NCI-H2029 treated with DMSO at 0.1 percent for 48 hours (cell line): ENCODE measurements at regions not wholly inside any gene's neighbourhood (a gene's known extent, or its start where the extent isn't known, plus 50 kb on each side); places are given as distances from the start of the nearest gene placed in this dataset.
"Not testable (repeated sequence)": the region's sequence is repeated elsewhere in the genome, so short reads cannot be mapped to it uniquely, and the experiment has no call there.

Experiments used
- DNase-seq: peaks from one replicate; lab custom pipeline; 2025; lab: John Stamatoyannopoulos, UW

DNA sequence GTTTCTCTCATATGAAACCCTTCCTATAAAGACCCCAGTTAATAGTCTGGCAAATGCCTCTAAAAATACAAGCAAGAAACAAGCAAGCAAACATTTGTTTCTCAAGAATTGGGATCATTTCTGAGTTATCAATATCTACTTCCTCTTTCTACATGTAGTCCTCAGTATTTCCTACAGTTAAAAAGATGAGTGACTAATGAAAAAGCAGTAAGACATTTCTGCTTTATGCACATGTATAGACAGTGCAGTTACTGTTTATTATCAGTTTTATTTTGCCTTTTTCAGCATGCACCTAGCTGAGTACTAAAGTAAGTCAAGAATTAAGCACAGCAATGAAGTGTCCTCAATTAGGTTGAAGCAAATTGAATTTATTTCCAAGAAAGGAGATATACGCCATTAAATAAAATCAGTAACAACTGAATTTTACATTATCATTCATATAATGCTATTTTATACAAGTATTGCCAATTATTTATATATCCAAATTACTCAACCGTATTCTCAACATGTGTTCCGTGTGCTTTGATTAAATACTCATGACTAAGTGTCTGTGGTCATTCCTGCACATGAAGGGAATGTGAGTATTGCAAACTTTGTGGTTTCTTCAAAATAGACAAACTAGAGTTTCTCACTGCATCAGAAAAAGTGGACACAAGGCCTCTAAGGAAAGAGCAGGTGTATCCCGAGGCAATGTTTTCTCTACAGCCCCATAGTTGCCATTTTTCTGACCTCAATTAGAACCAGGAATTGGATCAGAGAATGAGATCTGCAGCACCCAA lies 159.3 kb upstream of the MARCKS start:
- no peak for DNase-seq

DNA sequence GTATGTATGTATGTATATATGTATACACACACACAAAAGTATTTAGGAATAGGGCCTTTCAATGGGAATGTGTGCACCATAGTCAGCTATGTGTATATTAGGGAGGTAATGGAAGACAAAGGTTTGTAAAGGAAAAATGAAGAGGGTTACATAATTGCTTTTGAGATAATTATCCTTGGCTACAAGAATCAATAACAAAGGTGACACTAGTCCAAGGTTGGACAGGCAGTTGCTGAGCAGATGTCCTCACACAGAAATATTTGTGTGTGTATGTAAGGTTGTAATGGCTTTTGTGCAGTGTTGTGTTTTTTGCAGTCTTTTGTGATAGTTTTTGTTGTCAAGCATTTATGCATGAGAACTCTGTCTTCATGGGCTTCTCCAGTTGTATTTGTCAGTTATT lies 157.9 kb upstream of the MARCKS start:
- no peak for DNase-seq

DNA sequence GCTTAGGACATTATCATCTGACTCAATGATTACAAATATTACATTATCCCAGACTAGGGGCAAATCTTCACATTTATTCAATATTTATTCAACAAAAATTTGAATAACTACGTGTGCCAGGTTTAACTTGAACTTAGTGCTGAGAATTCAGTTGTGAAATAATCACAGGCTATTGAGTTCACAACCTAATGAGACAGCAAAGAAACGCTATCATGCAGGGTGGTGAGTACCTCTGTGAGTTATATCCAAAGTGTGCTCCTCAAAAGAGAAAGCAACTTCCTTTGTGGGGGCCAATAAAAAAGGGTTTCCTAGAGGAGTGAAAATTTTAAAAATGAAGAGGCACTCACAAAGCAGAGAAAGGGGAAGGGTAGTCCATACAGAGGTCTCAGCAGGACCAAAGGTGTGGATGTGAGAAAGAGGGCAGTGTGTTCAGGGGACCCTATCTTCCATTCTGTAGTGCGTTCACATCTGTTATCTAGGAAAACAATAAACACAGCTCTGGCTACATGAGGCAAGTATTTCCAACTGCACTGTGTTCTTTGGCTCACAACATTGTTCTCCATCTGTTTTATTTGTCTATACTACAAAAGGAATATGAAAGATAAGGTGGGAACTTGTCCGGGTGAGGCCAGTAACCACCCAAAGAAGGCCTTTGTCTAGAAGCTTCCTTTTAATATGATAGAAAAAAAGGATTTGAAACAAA lies 155.4 kb upstream of the MARCKS start:
- no peak for DNase-seq

GRCh38 chr6:113707194-113707593 lies 150.0 kb upstream of the MARCKS start:
- no peak for DNase-seq

GRCh38 chr6:113709936-113710509 lies 147.1 kb upstream of the MARCKS start:
- no peak for DNase-seq

DNA sequence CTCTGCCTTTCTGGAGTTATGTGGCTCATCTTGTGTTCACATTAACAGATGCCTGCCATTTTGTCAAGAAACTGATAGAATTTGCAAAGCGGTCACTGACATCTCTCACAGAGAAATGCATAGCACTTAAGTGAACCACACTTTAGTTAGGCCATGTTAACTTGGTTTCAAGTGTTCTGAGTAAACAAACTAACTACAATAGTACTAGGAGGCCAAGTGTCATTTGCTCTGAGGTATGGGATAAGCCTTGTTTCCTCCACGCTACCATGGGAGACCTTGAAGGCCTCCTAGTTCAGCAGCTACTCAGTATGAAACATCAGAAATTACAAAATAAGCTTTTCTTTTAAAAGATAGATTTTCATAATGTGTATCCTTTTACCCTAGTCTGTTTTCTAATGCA lies 143.5 kb upstream of the MARCKS start:
- peak; percentile 15 for DNase-seq

GRCh38 chr6:113718588-113718987 lies 138.6 kb upstream of the MARCKS start:
- no peak for DNase-seq

GRCh38 chr6:113719064-113719463 lies 138.1 kb upstream of the MARCKS start:
- no peak for DNase-seq

- DNase-seq = no peak
Observed at GRCh38 chr6:113719545-113719944, 137.6 kb upstream of the MARCKS start.

DNA sequence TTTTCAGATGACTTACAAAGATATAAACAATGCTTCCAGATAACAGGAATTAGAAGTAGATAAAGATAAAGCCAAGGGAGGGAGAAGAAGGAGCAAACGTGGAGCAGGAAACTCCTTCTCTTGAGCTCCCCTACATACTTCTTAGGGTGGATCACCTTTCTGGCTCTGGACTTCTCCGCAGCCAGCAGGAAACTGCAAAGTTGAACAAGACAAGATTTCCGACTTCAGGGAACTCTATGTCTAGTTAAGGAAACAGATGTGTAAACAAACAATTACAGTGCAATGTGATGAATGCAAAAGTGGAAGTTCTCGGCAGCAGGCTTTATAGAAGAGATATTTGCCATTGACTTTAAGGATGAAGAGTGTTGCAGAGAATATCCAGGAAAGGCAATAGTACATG lies 134.0 kb upstream of the MARCKS start:
- DNase-seq = no peak

DNA sequence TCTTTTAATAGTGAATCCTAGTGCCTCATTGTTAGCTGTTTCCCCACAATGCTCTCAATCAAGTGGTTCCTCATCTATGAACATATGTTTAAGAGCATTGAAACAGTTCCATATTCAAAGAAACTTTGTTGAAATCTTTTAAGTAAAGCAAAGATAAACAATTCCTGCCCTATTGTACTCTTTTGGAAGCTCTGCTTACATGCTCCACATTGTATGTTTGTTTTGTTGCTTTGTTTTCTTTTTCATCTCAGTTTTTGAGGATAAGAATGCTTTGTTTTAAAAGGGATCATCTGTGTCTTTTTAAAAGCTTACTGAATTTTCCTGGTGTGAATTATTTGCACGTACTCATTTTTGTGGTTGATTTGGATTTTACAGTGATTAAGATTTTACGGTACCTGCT lies 132.2 kb upstream of the MARCKS start:
- DNase-seq = not testable (repeated sequence)

- no peak for DNase-seq
Observed at GRCh38 chr6:113731541-113731940, 125.6 kb upstream of the MARCKS start.

DNA sequence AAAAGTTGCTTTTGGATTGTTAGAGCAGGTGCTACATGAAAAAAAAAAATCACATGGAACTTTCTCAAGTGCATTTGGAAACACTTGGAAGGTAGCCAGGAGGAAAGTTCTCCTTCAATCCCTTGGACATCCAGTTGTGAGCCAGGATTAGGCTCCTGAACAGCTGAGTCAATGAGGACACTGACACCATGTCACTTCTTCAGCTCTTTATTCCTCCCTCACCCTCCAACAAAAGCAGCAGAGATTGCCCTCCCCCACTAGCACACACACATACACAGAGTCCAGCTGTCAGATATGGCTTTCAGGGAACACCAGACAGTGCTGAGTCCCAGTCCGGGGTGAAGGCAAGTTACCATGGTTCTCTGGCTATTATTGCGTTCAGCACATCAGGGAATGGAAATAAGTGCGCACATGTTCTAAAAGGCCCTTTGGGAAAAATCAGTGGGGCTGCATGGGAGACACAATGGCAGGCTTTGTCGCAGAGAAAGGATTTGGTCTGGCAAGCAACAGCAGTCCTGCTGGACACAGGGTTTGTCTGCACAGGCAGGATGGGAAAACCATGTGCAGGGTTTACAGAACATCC lies 124.7 kb upstream of the MARCKS start:
- peak; percentile 61 for DNase-seq

- DNase-seq = no peak
Observed at GRCh38 chr6:113733381-113733780, 123.8 kb upstream of the MARCKS start.

- DNase-seq = no peak
Observed at GRCh38 chr6:113734982-113735381, 122.2 kb upstream of the MARCKS start.

- DNase-seq = no peak
Observed at GRCh38 chr6:113735491-113735890, 121.7 kb upstream of the MARCKS start.

GRCh38 chr6:113736978-113737377 lies 120.2 kb upstream of the MARCKS start:
- no peak for DNase-seq

- no peak for DNase-seq
Observed at GRCh38 chr6:113739041-113739655, 118.0 kb upstream of the MARCKS start.

GRCh38 chr6:113741651-113742050 lies 115.5 kb upstream of the MARCKS start:
- no peak for DNase-seq

DNA sequence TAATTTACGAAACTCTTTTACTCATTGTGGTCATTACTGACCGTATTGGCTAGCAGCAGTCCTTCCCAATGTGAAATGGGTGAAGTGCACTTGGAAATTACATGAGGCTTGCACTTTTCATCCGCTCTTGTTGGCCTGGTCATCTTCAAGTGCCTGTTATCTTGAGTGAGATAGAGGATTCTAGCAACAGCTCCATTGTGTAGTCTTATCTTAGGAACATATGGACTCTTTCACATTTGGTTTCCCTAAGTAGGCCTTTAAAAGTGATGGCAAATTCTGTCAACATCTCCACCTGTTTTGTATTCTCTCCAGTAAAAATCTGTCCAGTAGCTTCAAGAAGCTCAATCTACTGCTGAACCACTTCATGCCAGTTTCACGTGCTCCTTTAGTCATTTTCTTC lies 114.8 kb upstream of the MARCKS start:
- DNase-seq = no peak

GRCh38 chr6:113744861-113745260 lies 112.3 kb upstream of the MARCKS start:
- DNase-seq = no peak

DNA sequence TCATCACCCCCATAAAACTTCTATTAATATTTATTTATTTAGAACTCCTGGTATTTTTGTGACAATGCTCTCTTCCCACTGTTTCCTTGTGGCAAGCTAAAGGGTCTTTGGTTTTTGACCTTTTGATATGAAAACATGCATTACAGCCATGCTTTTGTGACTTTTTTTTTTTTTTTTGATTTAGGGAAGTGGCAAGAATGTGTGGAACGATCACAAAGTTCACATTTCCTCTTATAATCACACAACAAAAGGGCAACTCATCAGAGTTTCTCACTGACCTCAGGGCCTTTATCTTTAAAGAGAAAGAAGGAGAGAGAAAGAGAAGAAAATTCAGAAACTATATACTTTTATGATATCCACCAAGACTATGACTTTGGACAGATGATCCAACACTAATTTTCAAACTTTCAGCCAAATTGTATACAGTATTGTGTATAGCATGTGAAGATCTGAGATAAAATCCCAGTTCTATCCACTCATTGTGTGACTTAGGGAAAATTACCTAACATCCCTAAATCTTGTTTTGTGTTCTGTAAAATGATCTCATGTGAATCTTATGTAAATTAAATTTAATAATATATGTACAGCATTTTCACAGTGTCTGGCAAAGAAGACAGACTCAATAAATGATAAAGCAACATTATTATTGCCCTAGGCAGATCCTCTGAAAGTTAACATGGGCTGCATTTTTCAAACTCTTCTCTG lies 106.8 kb upstream of the MARCKS start:
- DNase-seq = no peak
